BE2C (cell line): ENCODE measurements at regions not wholly inside any gene's neighbourhood (a gene's known extent, or its start where the extent isn't known, plus 50 kb on each side); places are given as distances from the start of the nearest gene placed in this dataset.

ENCODE experiments used
- DNase-seq: peaks from one replicate; pipeline ENCODE4 v3.0.0-alpha.2; 2020
- H3K27me3 ChIP-seq: fragments of 250-450 bp; sonication (Bioruptor Pico); 2 replicates; pipeline ENCODE4 v1.5.1; 2020; ENCODE audit warnings: mild to moderate bottlenecking
- H3K36me3 ChIP-seq: fragments of 250-450 bp; sonication (Bioruptor Pico); 2 replicates; pipeline ENCODE4 v1.5.1; 2020; ENCODE audit warnings: mild to moderate bottlenecking
- H3K4me1 ChIP-seq: fragments of 250-450 bp; sonication (Bioruptor Pico); 2 replicates; pipeline ENCODE4 v1.5.1; 2020
- H3K4me3 ChIP-seq: 2 replicates; pipeline ENCODE4 v1.5.1; 2011; ENCODE audit warnings: low read depth, low read length
- H3K9me3 ChIP-seq: fragments of 250-450 bp; sonication (Bioruptor Pico); 2 replicates; pipeline ENCODE4 v1.5.1; 2020
- TF ChIP-seq, protein P1 (sequence below): IDR thresholded peaks from 2 replicates; pipeline ENCODE4 v1.5.1; 2012; ENCODE audit warnings: mild to moderate bottlenecking, low read depth, low read length

DNA sequence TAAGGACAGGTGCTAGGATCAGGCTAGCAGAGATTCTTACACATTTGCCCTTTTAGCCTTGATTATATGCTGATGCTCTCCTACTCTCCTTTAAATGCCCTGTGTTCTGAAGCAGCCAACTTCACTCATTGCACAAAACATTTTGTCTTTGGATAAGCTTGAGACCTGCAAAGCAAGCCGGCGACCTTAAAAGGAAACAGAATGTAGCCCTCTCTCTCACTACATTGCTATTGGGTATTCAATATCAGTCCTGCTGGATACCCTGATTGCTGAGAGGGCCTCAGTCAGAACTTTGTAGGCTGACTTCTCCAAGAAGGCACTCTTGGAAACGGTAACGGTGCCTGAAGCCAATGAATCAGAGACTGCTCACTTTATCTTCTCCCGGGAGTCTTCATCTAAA lies 528.9 kb downstream of the DTWD2 start:
- no peaks in the 10 kb centered on the region for H3K36me3 ChIP-seq
- H3K4me3 ChIP-seq: no peak overlapping the region
- H3K27me3 ChIP-seq: no peaks in the 10 kb centered on the region
- no peak for DNase-seq
- TF ChIP-seq, protein P1, sequence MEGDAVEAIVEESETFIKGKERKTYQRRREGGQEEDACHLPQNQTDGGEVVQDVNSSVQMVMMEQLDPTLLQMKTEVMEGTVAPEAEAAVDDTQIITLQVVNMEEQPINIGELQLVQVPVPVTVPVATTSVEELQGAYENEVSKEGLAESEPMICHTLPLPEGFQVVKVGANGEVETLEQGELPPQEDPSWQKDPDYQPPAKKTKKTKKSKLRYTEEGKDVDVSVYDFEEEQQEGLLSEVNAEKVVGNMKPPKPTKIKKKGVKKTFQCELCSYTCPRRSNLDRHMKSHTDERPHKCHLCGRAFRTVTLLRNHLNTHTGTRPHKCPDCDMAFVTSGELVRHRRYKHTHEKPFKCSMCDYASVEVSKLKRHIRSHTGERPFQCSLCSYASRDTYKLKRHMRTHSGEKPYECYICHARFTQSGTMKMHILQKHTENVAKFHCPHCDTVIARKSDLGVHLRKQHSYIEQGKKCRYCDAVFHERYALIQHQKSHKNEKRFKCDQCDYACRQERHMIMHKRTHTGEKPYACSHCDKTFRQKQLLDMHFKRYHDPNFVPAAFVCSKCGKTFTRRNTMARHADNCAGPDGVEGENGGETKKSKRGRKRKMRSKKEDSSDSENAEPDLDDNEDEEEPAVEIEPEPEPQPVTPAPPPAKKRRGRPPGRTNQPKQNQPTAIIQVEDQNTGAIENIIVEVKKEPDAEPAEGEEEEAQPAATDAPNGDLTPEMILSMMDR: no peak
- no peaks in the 10 kb centered on the region for H3K4me1 ChIP-seq
- H3K9me3 ChIP-seq: no peaks in the 10 kb centered on the region

DNA sequence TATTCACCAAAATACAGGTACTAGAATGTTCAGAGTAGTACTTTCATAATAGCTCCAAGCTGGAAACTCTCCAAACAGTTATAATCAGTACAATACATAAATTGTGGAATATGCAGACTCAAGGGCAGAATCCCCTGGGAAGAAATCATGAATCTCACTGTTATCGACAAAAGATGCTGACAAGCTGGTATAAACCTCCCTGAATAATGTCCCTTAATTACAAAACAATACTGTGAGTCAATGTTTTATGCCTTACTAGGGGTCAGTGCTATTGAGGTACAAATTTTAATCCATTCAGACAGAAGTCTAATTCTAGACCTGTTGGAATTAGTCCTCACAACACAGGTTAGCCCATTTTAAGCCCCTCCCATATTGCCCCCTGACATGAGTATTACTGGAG lies 532.3 kb downstream of the DTWD2 start:
- no peaks in the 10 kb centered on the region for H3K27me3 ChIP-seq

DNA sequence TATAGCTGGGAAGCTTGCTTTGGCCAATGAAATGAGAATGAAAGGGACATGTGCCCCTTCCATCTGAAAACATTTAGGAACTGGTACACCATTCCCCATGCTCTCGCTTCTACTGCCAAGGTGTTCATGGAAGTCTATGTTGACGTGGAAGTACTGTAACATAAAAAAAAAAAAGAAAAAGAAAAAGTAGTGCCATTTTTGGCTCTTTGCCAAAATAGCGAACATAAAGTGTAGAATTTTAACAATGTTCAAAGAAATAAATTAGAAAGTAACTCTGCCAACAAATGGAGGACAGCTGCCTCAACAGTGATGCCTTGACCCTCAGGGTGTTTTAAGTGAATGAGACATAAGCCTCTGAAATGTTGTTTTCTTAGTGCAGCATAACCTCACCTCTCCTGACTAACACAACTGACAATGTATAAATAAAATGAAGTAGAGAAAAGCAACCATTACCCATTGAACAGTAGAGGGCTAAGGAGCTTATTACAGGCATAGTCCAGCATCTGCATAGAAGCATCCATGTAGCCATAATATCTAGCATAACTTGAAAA lies 536.6 kb downstream of the DTWD2 start:
- H3K4me3 ChIP-seq: no peak overlapping the region
- TF ChIP-seq, protein P1: no peak
- H3K27me3 ChIP-seq: no peaks in the 10 kb centered on the region
- no peaks in the 10 kb centered on the region for H3K9me3 ChIP-seq
- DNase-seq: no peak
- H3K36me3 ChIP-seq: no peaks in the 10 kb centered on the region
- H3K4me1 ChIP-seq: no peaks in the 10 kb centered on the region

More for the DNA sequence above, 532.3 kb downstream of the DTWD2 start:
- TF ChIP-seq, protein P1: no peak
- H3K4me3 ChIP-seq: no peak overlapping the region
- H3K4me1 ChIP-seq: no peaks in the 10 kb centered on the region
- H3K36me3 ChIP-seq: no peaks in the 10 kb centered on the region
- DNase-seq: no peak
- no peaks in the 10 kb centered on the region for H3K9me3 ChIP-seq

DNA sequence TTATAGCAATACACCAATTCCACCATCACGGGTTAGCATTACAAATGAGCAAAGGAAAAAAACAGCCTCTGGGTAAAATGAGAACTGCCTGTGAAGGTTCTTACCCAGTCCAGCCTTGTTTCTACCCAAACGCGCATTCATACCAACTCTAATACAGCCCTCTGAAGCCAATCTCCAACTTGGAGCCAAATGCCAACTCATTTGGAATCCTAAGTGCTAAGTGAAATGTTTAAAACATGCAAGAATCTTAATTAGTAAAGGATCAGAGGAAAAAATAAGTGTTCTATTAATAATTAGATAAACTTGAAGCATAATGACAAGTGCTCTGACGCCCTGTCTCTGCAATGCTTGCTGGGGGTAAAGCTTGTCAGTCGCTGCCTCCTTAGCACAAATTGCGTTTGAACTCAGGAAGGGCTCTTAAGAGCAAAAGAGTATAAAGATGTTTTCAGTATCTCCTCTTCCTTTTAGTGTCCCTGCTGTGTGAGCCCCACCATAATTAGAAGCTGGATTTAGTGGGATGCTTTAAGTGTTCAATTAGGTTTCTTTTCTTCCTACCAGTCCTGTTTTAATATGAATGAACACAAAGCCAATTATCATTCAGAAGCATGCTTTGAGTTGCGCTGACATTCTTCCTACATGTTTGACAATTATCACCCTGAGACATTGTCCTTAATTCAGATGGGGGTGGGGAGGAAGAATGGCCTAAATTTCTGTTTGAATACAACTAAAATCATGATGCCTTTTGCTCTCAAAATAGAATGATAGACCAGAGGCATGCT lies 537.6 kb downstream of the DTWD2 start:
- TF ChIP-seq, protein P1: no peak
- H3K4me3 ChIP-seq: no peak overlapping the region
- DNase-seq: no peak

DNA sequence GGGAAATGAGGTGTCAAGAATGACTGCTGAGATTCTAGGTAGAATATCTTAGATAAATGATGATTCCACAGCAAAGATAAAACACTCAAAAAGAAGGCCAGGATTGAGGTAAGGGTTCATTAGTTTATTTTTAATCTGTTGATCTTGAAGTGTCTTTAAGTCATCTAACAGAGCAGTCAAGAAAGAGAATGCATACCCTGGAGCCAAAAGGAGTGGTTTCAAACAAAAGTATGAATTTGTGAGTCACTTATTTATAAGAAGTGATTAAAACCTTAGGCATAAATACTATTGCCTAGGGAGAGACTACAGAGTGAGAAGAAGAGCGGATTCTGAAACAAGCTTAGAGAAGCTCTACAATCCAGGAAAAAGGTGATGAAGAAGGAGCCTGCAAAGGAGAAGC lies 541.0 kb downstream of the DTWD2 start:
- Histone ChIP-seq H3K4me3 (no peak overlapping the region), H3K27me3 (no peaks in the 10 kb centered on the region), H3K4me1 (no peaks in the 10 kb centered on the region), H3K36me3 (no peaks in the 10 kb centered on the region), H3K9me3 (no peaks in the 10 kb centered on the region)
- TF ChIP-seq, protein P1: no peak
- DNase-seq: no peak

More for the DNA sequence above, 537.6 kb downstream of the DTWD2 start:
- H3K9me3 ChIP-seq: no peaks in the 10 kb centered on the region
- H3K4me1 ChIP-seq: no peaks in the 10 kb centered on the region
- H3K27me3 ChIP-seq: no peaks in the 10 kb centered on the region
- no peaks in the 10 kb centered on the region for H3K36me3 ChIP-seq

DNA sequence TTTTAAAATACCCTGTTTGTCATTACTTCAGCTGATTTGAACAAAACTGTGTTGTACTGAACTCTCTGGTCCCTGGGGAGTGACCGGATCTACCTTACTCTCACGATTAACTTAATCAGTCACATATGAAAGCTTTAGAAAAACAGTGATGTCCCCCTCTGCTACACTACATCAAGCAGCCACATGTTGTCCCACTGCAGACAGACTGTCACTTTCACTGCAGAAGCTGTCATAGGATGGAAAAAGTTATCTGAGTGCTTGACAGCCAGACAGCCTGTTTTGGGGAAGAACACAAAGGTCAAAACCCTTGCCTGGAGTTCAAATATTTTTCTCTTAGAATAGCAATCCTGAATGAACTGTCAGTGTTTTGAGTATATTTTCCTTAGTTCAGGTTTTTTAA lies 546.4 kb downstream of the DTWD2 start:
- TF ChIP-seq, protein P1: no peak
- Histone ChIP-seq H3K4me1 (no peaks in the 10 kb centered on the region), H3K4me3 (no peak overlapping the region), H3K27me3 (no peaks in the 10 kb centered on the region), H3K36me3 (no peaks in the 10 kb centered on the region), H3K9me3 (no peaks in the 10 kb centered on the region)
- DNase-seq: no peak
